Natural killer cell (primary cell): ENCODE measurements at regions not wholly inside any gene's neighbourhood (a gene's known extent, or its start where the extent isn't known, plus 50 kb on each side); places are given as distances from the start of the nearest gene placed in this dataset.

Experiments used
- ATAC-seq, 3 donors: fragments of 150-1000 bp in 2 of 3; fragments of 200-7000 bp in 1 of 3; cut with Tn5 transposase; 1 replicate in 1 of 3; 2 replicates in 2 of 3; pipeline ENCODE4 v1.10.0; 2021; ENCODE audit warnings: mild to moderate bottlenecking in 2 of 3, moderate library complexity in 2 of 3
- DNase-seq, 2 donors: peaks; one replicate each; pipeline versions ENCODE4 v3.0.0 to v3.0.0-alpha.2; 2013 to 2021; ENCODE audit warnings: mixed read lengths in 1 of 2
- H3K27ac ChIP-seq: one replicate; pipeline ENCODE4 v1.5.1; 2013; ENCODE audit warnings: mild to moderate bottlenecking, low read length
- H3K27me3 ChIP-seq: one replicate; pipeline ENCODE4 v1.6.1; 2013; ENCODE audit warnings: low read length; ENCODE audit not compliant: control insufficient read depth, insufficient read depth
- H3K36me3 ChIP-seq: one replicate; pipeline ENCODE4 v1.6.1; 2013; ENCODE audit warnings: low read length; ENCODE audit not compliant: control insufficient read depth, insufficient read depth
- H3K4me1 ChIP-seq: one replicate; pipeline ENCODE4 v1.6.1; 2013; ENCODE audit warnings: low read length; ENCODE audit not compliant: control insufficient read depth, insufficient read depth
- H3K4me3 ChIP-seq: one replicate; pipeline ENCODE4 v1.5.1; 2013; ENCODE audit warnings: low read length
- H3K9me3 ChIP-seq: one replicate; pipeline ENCODE4 v1.6.1; 2013; ENCODE audit warnings: low read length; ENCODE audit not compliant: control insufficient read depth, insufficient read depth
- H3K27ac Mint-ChIP-seq, 2 donors: one replicate each; pipeline ENCODE4 v1.8.0; 2022; ENCODE audit warnings: mild to moderate bottlenecking in 2 of 2, mixed read lengths in 2 of 2, moderate library complexity in 1 of 2
- H3K27me3 Mint-ChIP-seq, 2 donors: one replicate each; pipeline ENCODE4 v1.8.0; 2022; ENCODE audit warnings: low read depth in 2 of 2, mixed read lengths in 2 of 2
- H3K36me3 Mint-ChIP-seq: one replicate; pipeline ENCODE4 v1.8.0; 2022; ENCODE audit warnings: mixed read lengths
- H3K4me1 Mint-ChIP-seq, 2 donors: one replicate each; pipeline ENCODE4 v1.8.0; 2022; ENCODE audit warnings: mixed read lengths in 2 of 2
- H3K4me3 Mint-ChIP-seq: one replicate; pipeline ENCODE4 v1.8.0; 2022; ENCODE audit warnings: mild to moderate bottlenecking, moderate library complexity, mixed read lengths
- H3K9me3 Mint-ChIP-seq, 2 donors: one replicate each; pipeline ENCODE4 v1.8.0; 2022; ENCODE audit warnings: mixed read lengths in 2 of 2
- CTCF ChIP-seq: fragments of 200-600 bp; IDR thresholded peaks from one replicate; pipeline ENCODE4 v1.8.0; 2022; ENCODE audit warnings: antibody characterized with exemption
- WGBS: methylation state at CpG from one replicate; pipeline ENCODE4 v1.1.7; 2013; ENCODE audit warnings: missing lambda C conversion rate; ENCODE audit not compliant: insufficient coverage; 5-methylcytosine and 5-hydroxymethylcytosine counted together
- intact Hi-C: fragments of 100-400 bp; cut with micrococcal nuclease; formaldehyde crosslinking; loops from one replicate; pipeline ENCODE4 v1.14.2; 2022

- H3K9me3 ChIP-seq = no peaks in the 10 kb centered on the region
- H3K27ac ChIP-seq = no peak overlapping the region
- Mint-ChIP-seq H3K36me3 (no peaks in the 10 kb centered on the region), H3K27ac (no peak overlapping the region), H3K4me1 (no peaks in the 10 kb centered on the region), H3K27me3 (no peaks in the 10 kb centered on the region), H3K4me3 (no peak overlapping the region), H3K9me3 (peaks cover 13 to 19% of the 10 kb centered on the region in 2 donors)
- 87% methylated on average over 5 of the region's 5 CpGs for WGBS
- intact Hi-C loops = no loop called here
- H3K4me1 ChIP-seq = no peaks in the 10 kb centered on the region
- no peak for ATAC-seq
- H3K27me3 ChIP-seq = no peaks in the 10 kb centered on the region
- no peak for DNase-seq
- no peak overlapping the region for H3K4me3 ChIP-seq
- TF ChIP-seq CTCF = no peak
- H3K36me3 ChIP-seq = no peaks in the 10 kb centered on the region
Measured at GRCh38 chr3:73752338-73752737, 127.6 kb upstream of the PDZRN3 start.

- H3K27me3 ChIP-seq = no peaks in the 10 kb centered on the region
- no peaks in the 10 kb centered on the region for H3K36me3 Mint-ChIP-seq
- peaks cover 4 to 7% of the 10 kb centered on the region in 2 donors for H3K9me3 Mint-ChIP-seq
- no peaks in the 10 kb centered on the region for H3K4me1 Mint-ChIP-seq
- H3K9me3 ChIP-seq = no peaks in the 10 kb centered on the region
- DNase-seq (no peak), ATAC-seq (no peak)
- intact Hi-C loops = no loop called here
- no peak for TF ChIP-seq CTCF
- no peaks in the 10 kb centered on the region for H3K36me3 ChIP-seq
- no peaks in the 10 kb centered on the region for H3K4me1 ChIP-seq
- H3K4me3 Mint-ChIP-seq = no peak overlapping the region
- H3K4me3 ChIP-seq = no peak overlapping the region
- no peak overlapping the region for H3K27ac ChIP-seq
- WGBS = 89% methylated on average over 9 of the region's 9 CpGs
- no peaks in the 10 kb centered on the region for H3K27me3 Mint-ChIP-seq
- no peak overlapping the region for H3K27ac Mint-ChIP-seq
Measured at GRCh38 chr3:73746623-73747022, 121.9 kb upstream of the PDZRN3 start.

- Mint-ChIP-seq H3K9me3 (peaks cover 6 to 10% of the 10 kb centered on the region in 2 donors), H3K27me3 (no peaks in the 10 kb centered on the region), H3K36me3 (no peaks in the 10 kb centered on the region), H3K27ac (no peak overlapping the region), H3K4me1 (no peaks in the 10 kb centered on the region), H3K4me3 (no peak overlapping the region)
- Histone ChIP-seq H3K4me1 (no peaks in the 10 kb centered on the region), H3K27me3 (no peaks in the 10 kb centered on the region), H3K36me3 (no peaks in the 10 kb centered on the region), H3K9me3 (no peaks in the 10 kb centered on the region), H3K4me3 (no peak overlapping the region), H3K27ac (no peak overlapping the region)
- no peak for TF ChIP-seq CTCF
- ATAC-seq (no peak), DNase-seq (no peak)
- intact Hi-C loops = no loop called here
- WGBS = 71% methylated on average over 8 of the region's 9 CpGs
Measured at GRCh38 chr3:73745526-73746191, 120.9 kb upstream of the PDZRN3 start.

- Histone ChIP-seq H3K36me3 (no peaks in the 10 kb centered on the region), H3K4me3 (no peak overlapping the region), H3K4me1 (no peaks in the 10 kb centered on the region), H3K27ac (no peak overlapping the region), H3K9me3 (no peaks in the 10 kb centered on the region), H3K27me3 (no peaks in the 10 kb centered on the region)
- no peaks in the 10 kb centered on the region for H3K27me3 Mint-ChIP-seq
- no peaks in the 10 kb centered on the region for H3K4me1 Mint-ChIP-seq
- no peaks in the 10 kb centered on the region for H3K36me3 Mint-ChIP-seq
- H3K4me3 Mint-ChIP-seq = no peak overlapping the region
- 87% methylated on average over 4 of the region's 4 CpGs for WGBS
- intact Hi-C loops = no loop called here
- peaks cover 3 to 6% of the 10 kb centered on the region in 2 donors for H3K9me3 Mint-ChIP-seq
- no peak overlapping the region for H3K27ac Mint-ChIP-seq
- DNase-seq (no peak), ATAC-seq (no peak)
- TF ChIP-seq CTCF = no peak
Measured at GRCh38 chr3:73743551-73743950, 118.8 kb upstream of the PDZRN3 start.
